Upper lobe of left lung (tissue), 6 donors: ENCODE measurements at regions not wholly inside any gene's neighbourhood (a gene's known extent, or its start where the extent isn't known, plus 50 kb on each side); places are given as distances from the start of the nearest gene placed in this dataset.
A peak's percentile ranks its signal among the peaks of the same experiment; 100 is the strongest.
"Not testable (repeated sequence)": the region's sequence is repeated elsewhere in the genome, so short reads cannot be mapped to it uniquely, and the experiment has no call there.

Experiments used
- ATAC-seq, 2 donors: fragments of 200-7000 bp; cut with Tn5 transposase; one replicate each; pipeline ENCODE4 v1.9.1; 2022; ENCODE audit warnings: mild to moderate bottlenecking in 2 of 2, moderate library complexity in 2 of 2; ENCODE audit not compliant: low FRiP score in 2 of 2
- DNase-seq, 2 donors: peaks; one replicate each; pipeline ENCODE4 v3.0.0-alpha.2; 2019 to 2020
- H3K27ac ChIP-seq, 4 donors: fragments of 200-600 bp; sonication (generic); one replicate each; pipeline ENCODE4 v1.5.1; 2016 to 2019
- H3K27me3 ChIP-seq, 4 donors: fragments of 200-600 bp; sonication (generic); one replicate each; pipeline ENCODE4 v1.5.1; 2017 to 2019
- H3K36me3 ChIP-seq, 4 donors: fragments of 200-600 bp; sonication (generic); one replicate each; pipeline ENCODE4 v1.5.1; 2016 to 2019
- H3K4me1 ChIP-seq, 4 donors: fragments of 200-600 bp; sonication (generic); one replicate each; pipeline ENCODE4 v1.5.1; 2018 to 2019
- H3K4me3 ChIP-seq, 4 donors: fragments of 200-600 bp; sonication (generic); one replicate each; pipeline ENCODE4 v1.5.1; 2017 to 2019; ENCODE audit warnings: mild to moderate bottlenecking in 2 of 4, moderate library complexity in 1 of 4
- H3K9me3 ChIP-seq, 4 donors: fragments of 200-600 bp; sonication (generic); one replicate each; pipeline ENCODE4 v1.5.1; 2018 to 2019
- EP300 ChIP-seq, 4 donors: sonication (generic); formaldehyde crosslinking; IDR thresholded peaks; one replicate each; pipeline ENCODE4 v1.5.1; 2017; ENCODE audit warnings: antibody characterized with exemption in 4 of 4, control low read depth in 2 of 4
- POLR2A ChIP-seq, 4 donors: fragments of 450-650 bp; IDR thresholded peaks; one replicate each; pipeline ENCODE4 v1.5.1; 2016 to 2017; ENCODE audit warnings: antibody characterized with exemption in 4 of 4, mild to moderate bottlenecking in 2 of 4
- POLR2AphosphoS5 ChIP-seq, 2 donors: sonication (generic); formaldehyde crosslinking; IDR thresholded peaks; one replicate each; pipeline ENCODE4 v1.5.1; 2017; ENCODE audit warnings: antibody characterized with exemption in 2 of 2
- WGBS, 2 donors: methylation state at CpG; one replicate each; pipeline ENCODE4 v1.1.5; 2017 to 2018; 5-methylcytosine and 5-hydroxymethylcytosine counted together
- TF ChIP-seq, protein P1 (sequence below), 6 experiments: fragments of 450-650 bp in 4 of 6; fragments of 200-600 bp in 2 of 6; sonication (generic) in 2 of 6; IDR thresholded peaks; one replicate each; pipeline ENCODE4 v1.5.1; 2016 to 2019; ENCODE audit warnings: antibody characterized with exemption in 6 of 6
- donor health status: DM: no; HTN: no; CAD: no; lungs with moderate emphysema.
- donor health status: DM: no; HTN: yes; CAD: no; lungs with severe emphysema.

DNA sequence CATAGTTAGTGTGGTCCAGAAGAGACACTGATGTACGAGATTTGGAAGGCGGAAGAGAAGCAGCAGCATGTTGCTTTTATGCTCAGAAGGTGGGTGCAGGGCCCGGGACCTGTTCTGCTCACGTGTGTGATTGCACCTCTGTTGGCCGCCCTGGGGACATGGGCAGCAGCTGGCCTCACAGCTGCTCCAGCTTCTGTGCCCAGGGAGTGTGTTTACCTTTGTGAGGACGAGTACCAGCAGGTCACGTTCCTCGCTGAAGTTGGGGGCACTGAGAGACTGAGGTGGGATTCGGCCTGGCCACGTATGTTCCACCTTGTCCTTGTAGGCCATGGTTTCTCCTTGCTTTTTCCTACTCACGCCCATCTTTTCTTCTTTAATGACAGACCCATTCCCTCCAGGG is 86.3 kb downstream of the PMAIP1 start:
- no peak for TF ChIP-seq EP300 (IDR thresholded peaks at IDR 0.05)
- no peak for TF ChIP-seq POLR2AphosphoS5 (IDR thresholded peaks at IDR 0.05)
- TF ChIP-seq POLR2A (IDR thresholded peaks at IDR 0.05), result no peak
- TF ChIP-seq, protein P1, sequence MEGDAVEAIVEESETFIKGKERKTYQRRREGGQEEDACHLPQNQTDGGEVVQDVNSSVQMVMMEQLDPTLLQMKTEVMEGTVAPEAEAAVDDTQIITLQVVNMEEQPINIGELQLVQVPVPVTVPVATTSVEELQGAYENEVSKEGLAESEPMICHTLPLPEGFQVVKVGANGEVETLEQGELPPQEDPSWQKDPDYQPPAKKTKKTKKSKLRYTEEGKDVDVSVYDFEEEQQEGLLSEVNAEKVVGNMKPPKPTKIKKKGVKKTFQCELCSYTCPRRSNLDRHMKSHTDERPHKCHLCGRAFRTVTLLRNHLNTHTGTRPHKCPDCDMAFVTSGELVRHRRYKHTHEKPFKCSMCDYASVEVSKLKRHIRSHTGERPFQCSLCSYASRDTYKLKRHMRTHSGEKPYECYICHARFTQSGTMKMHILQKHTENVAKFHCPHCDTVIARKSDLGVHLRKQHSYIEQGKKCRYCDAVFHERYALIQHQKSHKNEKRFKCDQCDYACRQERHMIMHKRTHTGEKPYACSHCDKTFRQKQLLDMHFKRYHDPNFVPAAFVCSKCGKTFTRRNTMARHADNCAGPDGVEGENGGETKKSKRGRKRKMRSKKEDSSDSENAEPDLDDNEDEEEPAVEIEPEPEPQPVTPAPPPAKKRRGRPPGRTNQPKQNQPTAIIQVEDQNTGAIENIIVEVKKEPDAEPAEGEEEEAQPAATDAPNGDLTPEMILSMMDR (IDR thresholded peaks at IDR 0.05), result no peak
- WGBS, 2 donors, result 77 to 85% methylated on average over 11 of the region's 11 CpGs
- ATAC-seq, result no peak

DNA sequence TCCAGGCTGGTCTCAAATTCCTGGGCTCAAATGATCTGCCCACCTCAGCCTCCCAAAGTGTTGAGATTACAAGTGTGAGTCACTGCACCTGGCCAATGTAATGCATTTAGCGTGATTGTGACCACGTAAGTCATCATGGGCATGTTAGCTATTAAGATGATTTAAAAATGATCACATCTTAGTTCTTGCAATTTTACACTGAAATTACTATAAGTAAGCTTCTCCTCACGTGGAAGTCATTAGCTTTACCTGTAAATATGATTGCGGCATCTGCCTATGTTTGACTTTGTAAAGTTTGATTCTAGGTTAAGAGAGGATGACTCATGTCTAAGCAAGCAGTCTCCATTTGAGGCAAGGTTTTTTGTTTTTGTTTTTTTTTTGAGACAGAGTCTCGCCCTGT is 85.5 kb downstream of the PMAIP1 start:
- ATAC-seq, result no peak
- no peaks in the 10 kb centered on the region for H3K9me3 ChIP-seq
- no peak for DNase-seq
- no peak for TF ChIP-seq POLR2AphosphoS5 (IDR thresholded peaks at IDR 0.05)
- TF ChIP-seq, protein P1 (IDR thresholded peaks at IDR 0.05), result no peak
- no peak for TF ChIP-seq EP300 (IDR thresholded peaks at IDR 0.05)
- TF ChIP-seq POLR2A (IDR thresholded peaks at IDR 0.05), result no peak
- H3K27me3 ChIP-seq, result no peaks in the 10 kb centered on the region
- no peaks in the 10 kb centered on the region for H3K36me3 ChIP-seq
- H3K4me3 ChIP-seq, result no peak overlapping the region
- WGBS, 2 donors, result 89 to 91% methylated on average over 5 of the region's 5 CpGs
- no peaks in the 10 kb centered on the region for H3K4me1 ChIP-seq
- H3K27ac ChIP-seq, result no peak overlapping the region

More for the DNA sequence above, 86.3 kb downstream of the PMAIP1 start:
- no peaks in the 10 kb centered on the region for H3K4me1 ChIP-seq
- no peaks in the 10 kb centered on the region for H3K27me3 ChIP-seq
- H3K36me3 ChIP-seq, result no peaks in the 10 kb centered on the region
- no peaks in the 10 kb centered on the region for H3K9me3 ChIP-seq
- no peak for DNase-seq
- no peak overlapping the region for H3K27ac ChIP-seq
- no peak overlapping the region for H3K4me3 ChIP-seq

DNA sequence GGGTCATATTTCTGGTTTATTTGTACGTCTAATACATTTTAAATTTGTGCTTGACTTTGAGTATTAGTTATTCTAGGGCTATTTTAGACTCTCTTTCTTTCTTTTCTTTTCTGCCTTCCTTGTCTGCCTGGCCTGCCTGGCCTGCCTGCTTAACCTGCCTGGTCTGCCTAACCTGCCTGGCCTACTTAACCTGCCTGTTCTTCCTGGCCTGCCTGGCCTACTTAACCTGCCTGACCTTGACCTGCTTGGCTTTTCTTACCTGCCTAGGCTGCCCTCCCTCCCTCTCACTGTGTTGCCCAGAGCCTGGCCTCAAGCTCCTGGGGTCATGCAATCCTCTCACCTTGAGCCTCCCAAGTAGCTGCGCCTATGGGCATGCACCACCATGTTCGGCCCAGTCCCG is 83.7 kb downstream of the PMAIP1 start:
- TF ChIP-seq POLR2A (IDR thresholded peaks at IDR 0.05), result no peak
- TF ChIP-seq POLR2AphosphoS5 (IDR thresholded peaks at IDR 0.05), result no peak
- TF ChIP-seq, protein P1 (IDR thresholded peaks at IDR 0.05), result no peak
- no peak for TF ChIP-seq EP300 (IDR thresholded peaks at IDR 0.05)
- ATAC-seq (no peak), DNase-seq (peak in 1 of 2 donors; percentile 31)
- Histone ChIP-seq H3K27ac (no peak overlapping the region), H3K36me3 (no peaks in the 10 kb centered on the region), H3K4me3 (no peak overlapping the region), H3K9me3 (no peaks in the 10 kb centered on the region), H3K4me1 (no peaks in the 10 kb centered on the region), H3K27me3 (no peaks in the 10 kb centered on the region)
- 97 to 98% methylated on average over 4 of the region's 4 CpGs for WGBS, 2 donors

DNA sequence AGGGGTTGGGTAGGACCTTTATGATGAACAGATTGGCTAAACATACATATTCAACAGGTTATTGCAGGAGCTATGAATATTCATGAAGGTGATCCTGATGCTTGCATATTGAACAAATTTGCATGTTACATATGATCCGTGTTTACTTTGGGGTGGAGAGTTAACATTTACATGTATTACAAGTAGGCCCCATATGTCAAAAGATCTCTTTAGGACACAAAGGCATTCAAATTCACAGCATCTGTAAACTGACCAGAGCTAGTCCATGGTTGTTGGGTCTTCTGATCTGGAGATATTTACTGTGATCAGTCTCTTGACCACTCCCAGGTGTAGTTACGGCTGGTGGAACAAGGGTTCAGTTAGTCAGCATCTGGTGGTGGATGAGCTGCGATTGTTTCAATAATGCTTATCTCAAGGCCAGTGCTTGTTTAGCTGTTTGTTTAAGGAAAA is 80.4 kb downstream of the PMAIP1 start:
- DNase-seq (no peak), ATAC-seq (no peak)
- Histone ChIP-seq H3K27me3 (no peaks in the 10 kb centered on the region), H3K27ac (no peak overlapping the region), H3K36me3 (no peaks in the 10 kb centered on the region), H3K9me3 (no peaks in the 10 kb centered on the region), H3K4me1 (no peaks in the 10 kb centered on the region), H3K4me3 (no peak overlapping the region)
- WGBS, 2 donors, result 70 to 78% methylated on average over 3 of the region's 3 CpGs
- TF ChIP-seq POLR2AphosphoS5 (IDR thresholded peaks at IDR 0.05), result no peak

DNA sequence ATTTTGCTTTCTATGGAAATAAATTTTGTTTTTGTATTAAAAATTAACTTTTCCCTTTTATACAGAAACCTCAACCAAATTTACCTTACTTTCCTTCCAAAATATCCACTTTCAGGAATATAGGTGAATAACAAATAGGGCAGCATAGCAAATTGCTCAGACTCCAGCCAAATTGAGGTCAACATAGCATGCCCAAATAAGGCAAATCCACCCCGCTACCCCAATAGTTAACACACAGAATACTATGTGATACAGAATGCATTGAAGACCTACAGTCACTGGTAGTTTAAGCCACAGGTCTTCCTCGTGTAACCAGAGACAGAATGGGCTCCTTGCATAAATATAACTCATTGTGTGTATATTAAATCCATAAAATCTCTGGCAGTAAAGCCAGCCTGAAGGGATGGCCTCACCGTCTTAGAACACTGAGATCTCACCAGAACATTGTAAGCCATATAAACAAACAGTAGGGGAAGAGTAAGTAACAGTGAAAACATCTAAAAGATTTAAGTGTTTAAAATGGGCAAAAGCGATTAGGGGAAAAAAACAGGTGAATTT is 72.2 kb downstream of the PMAIP1 start:
- Histone ChIP-seq H3K9me3 (no peaks in the 10 kb centered on the region), H3K36me3 (no peaks in the 10 kb centered on the region), H3K4me3 (no peak overlapping the region), H3K27ac (no peak overlapping the region), H3K4me1 (peaks cover 0 to 7% (median 2%) of the 10 kb centered on the region in 4 donors), H3K27me3 (peaks cover 0 to 11% (median 3%) of the 10 kb centered on the region in 4 donors)
- TF ChIP-seq EP300 (IDR thresholded peaks at IDR 0.05) (no peak), POLR2A (IDR thresholded peaks at IDR 0.05) (no peak)
- TF ChIP-seq, protein P1 (IDR thresholded peaks at IDR 0.05), result no peak
- WGBS, 2 donors, result 64 to 70% methylated on average over 4 of the region's 4 CpGs
- no peak for ATAC-seq
- no peak for DNase-seq

DNA sequence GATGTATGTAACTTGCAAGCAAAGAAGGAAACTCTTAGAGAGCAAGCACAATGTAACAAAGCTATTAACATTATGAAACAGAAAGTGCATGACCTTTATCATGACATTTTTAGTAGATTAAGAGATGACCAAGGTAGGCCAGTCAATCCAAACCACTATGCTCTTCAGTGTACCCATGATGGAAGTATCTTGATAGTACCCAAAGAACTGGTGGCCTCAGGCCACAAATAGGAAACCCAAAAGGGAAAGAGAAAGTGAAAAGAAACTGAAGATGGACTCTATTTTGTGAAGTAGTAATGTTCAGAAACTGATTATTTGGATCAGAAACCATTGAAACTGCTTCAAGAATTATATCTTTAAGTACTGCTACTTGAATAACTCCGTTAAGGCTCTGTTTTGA is 71.3 kb downstream of the PMAIP1 start:
- not testable (repeated sequence) for DNase-seq, H3K36me3 ChIP-seq, H3K27ac ChIP-seq, ATAC-seq, H3K9me3 ChIP-seq, H3K4me3 ChIP-seq, H3K4me1 ChIP-seq
- H3K27me3 ChIP-seq, result peaks cover 0 to 11% (median 3%) of the 10 kb centered on the region in 4 donors
- 27 to 88% methylated on average over 1 of the region's 1 CpG for WGBS, 2 donors

DNA sequence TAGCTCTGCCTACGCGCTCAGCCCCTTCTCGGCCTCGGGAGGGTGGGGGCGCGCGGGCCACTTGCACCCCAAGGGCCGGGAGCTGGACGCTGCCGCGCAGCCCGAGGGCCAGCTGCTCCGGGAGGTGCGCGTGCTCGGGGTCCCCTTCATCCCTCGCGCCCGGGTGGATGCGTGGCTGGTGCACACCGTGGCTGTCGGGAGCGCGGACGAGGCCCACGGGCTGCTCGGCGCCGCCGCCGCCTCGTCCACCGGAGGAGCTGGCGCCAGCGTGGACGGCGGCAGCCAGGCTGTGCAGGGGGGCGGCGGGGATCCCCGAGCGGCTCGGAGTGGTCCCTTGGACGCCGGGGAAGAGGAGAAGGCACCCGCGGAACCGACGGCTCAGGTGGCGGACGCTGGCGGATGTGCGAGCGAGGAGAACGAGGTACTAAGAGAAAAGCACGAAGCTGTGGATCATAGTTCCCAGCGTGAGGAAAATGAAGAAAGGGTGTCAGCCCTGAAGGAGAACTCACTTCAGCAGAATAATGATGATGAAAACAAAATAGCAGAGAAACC is 69.8 kb downstream of the PMAIP1 start:
- not testable (repeated sequence) for H3K36me3 ChIP-seq, H3K4me1 ChIP-seq, H3K27ac ChIP-seq, H3K9me3 ChIP-seq, ATAC-seq
- DNase-seq, result peak in 1 of 2 donors; percentile 80
- peak overlapping the region in 3 of 4 donors; percentile 6 to 22 (median 17) for H3K4me3 ChIP-seq
- 28 to 59% methylated on average over 19 to 28 of the region's 56 CpGs for WGBS, 2 donors
- H3K27me3 ChIP-seq, result peaks cover 0 to 11% (median 3%) of the 10 kb centered on the region in 4 donors
